Hepatocyte (in vitro differentiated cells): ENCODE measurements at regions not wholly inside any gene's neighbourhood (a gene's known extent, or its start where the extent isn't known, plus 50 kb on each side); places are given as distances from the start of the nearest gene placed in this dataset.

Experiments used
- DNase-seq: peaks from one replicate; pipeline ENCODE4 v3.0.0-alpha.2; 2016; ENCODE audit warnings: low spot score
- H2AFZ ChIP-seq: fragments of 200-600 bp; sonication (generic); 2 replicates; pipeline ENCODE4 v1.6.0; 2016; ENCODE audit warnings: antibody characterized with exemption, mild to moderate bottlenecking
- H3K27ac ChIP-seq: fragments of 200-600 bp; sonication (generic); 2 replicates; pipeline ENCODE4 v1.5.1; 2016; ENCODE audit warnings: mild to moderate bottlenecking
- H3K27me3 ChIP-seq: fragments of 200-600 bp; sonication (generic); 2 replicates; pipeline ENCODE4 v1.6.1; 2016
- H3K36me3 ChIP-seq: fragments of 200-600 bp; sonication (generic); replicated peaks from 2 replicates; pipeline ENCODE4 v1.5.1; 2016; ENCODE audit warnings: low read depth; ENCODE audit not compliant: insufficient read depth
- H3K4me1 ChIP-seq: fragments of 200-600 bp; sonication (generic); 2 replicates; pipeline ENCODE4 v1.5.1; 2016; ENCODE audit warnings: mild to moderate bottlenecking, moderate library complexity; ENCODE audit not compliant: insufficient read depth
- H3K4me2 ChIP-seq: fragments of 200-600 bp; sonication (generic); 2 replicates; pipeline ENCODE4 v1.6.0; 2016
- H3K4me3 ChIP-seq: fragments of 200-600 bp; sonication (generic); 2 replicates; pipeline ENCODE4 v1.5.1; 2016; ENCODE audit warnings: mild to moderate bottlenecking
- H3K79me2 ChIP-seq: fragments of 200-600 bp; sonication (generic); 2 replicates; pipeline ENCODE4 v1.6.0; 2017; ENCODE audit warnings: mild to moderate bottlenecking
- H3K9me2 ChIP-seq: fragments of 200-600 bp; sonication (generic); replicated peaks from 2 replicates; pipeline ENCODE4 v1.6.0; 2017; ENCODE audit warnings: mild to moderate bottlenecking; ENCODE audit not compliant: insufficient read depth
- H3K9me3 ChIP-seq: fragments of 200-600 bp; sonication (generic); 2 replicates; pipeline ENCODE4 v1.5.1; 2016; ENCODE audit warnings: low read depth, mild to moderate bottlenecking
- H4K20me1 ChIP-seq: fragments of 200-600 bp; sonication (generic); 2 replicates; pipeline ENCODE4 v1.6.0; 2016; ENCODE audit warnings: mild to moderate bottlenecking; ENCODE audit not compliant: insufficient read depth, poor library complexity, severe bottlenecking
- EZH2 ChIP-seq: fragments of 200-600 bp; sonication (generic); IDR thresholded peaks from 2 replicates; pipeline ENCODE4 v1.6.1; 2016; ENCODE audit warnings: antibody characterized with exemption, mild to moderate bottlenecking, borderline replicate concordance
- EZH2phosphoT487 ChIP-seq: fragments of 200-600 bp; sonication (generic); IDR thresholded peaks from one replicate; pipeline ENCODE4 v1.6.1; 2018; ENCODE audit warnings: antibody characterized with exemption, mild to moderate bottlenecking, low read depth, moderate library complexity; ENCODE audit not compliant: unreplicated experiment, severe bottlenecking
- WGBS: methylation state at CpG from one replicate; pipeline ENCODE4 v1.1.6; 2016; ENCODE audit warnings: low lambda C conversion rate; ENCODE audit errors: missing lambda C conversion rate; 5-methylcytosine and 5-hydroxymethylcytosine counted together
- TF ChIP-seq, protein P1 (sequence below): fragments of 200-600 bp; sonication (generic); IDR thresholded peaks from 2 replicates; pipeline ENCODE4 v1.5.1; 2016; ENCODE audit warnings: antibody characterized with exemption, mild to moderate bottlenecking; ENCODE audit not compliant: poor library complexity

DNA sequence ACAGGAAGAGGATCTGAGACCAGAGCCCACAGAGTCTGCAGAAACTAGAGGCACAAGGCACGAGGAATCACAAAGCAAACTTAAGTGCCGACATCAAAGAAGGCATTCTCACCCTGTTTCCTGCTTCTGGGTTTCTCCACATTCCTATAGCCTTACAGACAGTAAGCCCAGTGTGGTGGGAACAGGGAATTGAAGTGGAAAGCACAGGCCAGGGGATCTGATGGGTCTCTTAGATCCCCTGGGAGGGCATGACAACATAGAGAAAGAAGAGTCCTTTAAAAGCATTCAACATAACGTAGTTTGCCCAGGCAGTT is 75.6 kb upstream of the FRMD6 start:
- Histone ChIP-seq H3K4me3 (no peak overlapping the region), H3K9me2 (no peaks in the 10 kb centered on the region), H3K9me3 (no peaks in the 10 kb centered on the region), H3K27ac (peak overlapping the region; percentile 54), H4K20me1 (no peaks in the 10 kb centered on the region), H2AFZ (no peak overlapping the region), H3K4me2 (no peak overlapping the region), H3K79me2 (no peaks in the 10 kb centered on the region), H3K36me3 (no peaks in the 10 kb centered on the region), H3K4me1 (peaks cover 9% of the 10 kb centered on the region), H3K27me3 (no peaks in the 10 kb centered on the region)
- no peak for DNase-seq
- WGBS, result 63% methylated on average over 3 of the region's 3 CpGs
- TF ChIP-seq, protein P1, sequence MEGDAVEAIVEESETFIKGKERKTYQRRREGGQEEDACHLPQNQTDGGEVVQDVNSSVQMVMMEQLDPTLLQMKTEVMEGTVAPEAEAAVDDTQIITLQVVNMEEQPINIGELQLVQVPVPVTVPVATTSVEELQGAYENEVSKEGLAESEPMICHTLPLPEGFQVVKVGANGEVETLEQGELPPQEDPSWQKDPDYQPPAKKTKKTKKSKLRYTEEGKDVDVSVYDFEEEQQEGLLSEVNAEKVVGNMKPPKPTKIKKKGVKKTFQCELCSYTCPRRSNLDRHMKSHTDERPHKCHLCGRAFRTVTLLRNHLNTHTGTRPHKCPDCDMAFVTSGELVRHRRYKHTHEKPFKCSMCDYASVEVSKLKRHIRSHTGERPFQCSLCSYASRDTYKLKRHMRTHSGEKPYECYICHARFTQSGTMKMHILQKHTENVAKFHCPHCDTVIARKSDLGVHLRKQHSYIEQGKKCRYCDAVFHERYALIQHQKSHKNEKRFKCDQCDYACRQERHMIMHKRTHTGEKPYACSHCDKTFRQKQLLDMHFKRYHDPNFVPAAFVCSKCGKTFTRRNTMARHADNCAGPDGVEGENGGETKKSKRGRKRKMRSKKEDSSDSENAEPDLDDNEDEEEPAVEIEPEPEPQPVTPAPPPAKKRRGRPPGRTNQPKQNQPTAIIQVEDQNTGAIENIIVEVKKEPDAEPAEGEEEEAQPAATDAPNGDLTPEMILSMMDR, result no peak
- TF ChIP-seq EZH2phosphoT487 (no peak), EZH2 (no peak)

- Histone ChIP-seq H3K9me3 (no peaks in the 10 kb centered on the region), H3K4me1 (peaks cover 9% of the 10 kb centered on the region), H3K4me3 (no peak overlapping the region), H2AFZ (no peak overlapping the region), H3K4me2 (no peak overlapping the region), H4K20me1 (no peaks in the 10 kb centered on the region), H3K27me3 (no peaks in the 10 kb centered on the region), H3K36me3 (no peaks in the 10 kb centered on the region), H3K27ac (no peak overlapping the region), H3K9me2 (no peaks in the 10 kb centered on the region), H3K79me2 (no peaks in the 10 kb centered on the region)
- 64% methylated on average over 1 of the region's 1 CpG for WGBS
- DNase-seq, result no peak
- TF ChIP-seq EZH2 (no peak), EZH2phosphoT487 (no peak)
- TF ChIP-seq, protein P1, result no peak
Observed at GRCh38 chr14:51576879-51577278, 74.8 kb upstream of the FRMD6 start.

DNA sequence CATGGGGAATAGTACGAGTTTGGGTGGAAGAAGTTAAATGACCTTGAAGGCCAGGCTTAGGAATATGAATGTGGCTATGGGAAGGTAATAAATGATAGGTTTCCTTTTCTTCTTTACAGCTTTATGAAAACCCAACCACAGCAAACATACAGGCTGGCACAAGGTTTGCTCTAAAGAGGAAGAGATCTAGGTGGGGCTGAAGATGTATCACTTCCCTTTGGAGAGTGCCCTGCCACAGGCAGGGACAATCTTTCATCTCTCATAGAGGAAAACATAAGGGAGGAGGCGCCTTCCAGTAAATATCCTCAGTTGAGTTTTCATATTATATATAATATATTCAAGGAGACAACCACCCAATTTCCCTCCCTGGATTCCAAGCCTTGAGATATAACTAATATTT is 72.9 kb upstream of the FRMD6 start:
- H3K27me3 ChIP-seq, result no peaks in the 10 kb centered on the region
- H3K4me2 ChIP-seq, result no peak overlapping the region
- no peak for TF ChIP-seq EZH2
- no peak for TF ChIP-seq EZH2phosphoT487
- TF ChIP-seq, protein P1, result no peak
- 93% methylated on average over 2 of the region's 2 CpGs for WGBS
- no peak overlapping the region for H3K27ac ChIP-seq
- DNase-seq, result no peak
- H3K4me3 ChIP-seq, result no peak overlapping the region
- H4K20me1 ChIP-seq, result no peaks in the 10 kb centered on the region
- H3K79me2 ChIP-seq, result no peaks in the 10 kb centered on the region
- no peaks in the 10 kb centered on the region for H3K9me2 ChIP-seq
- H3K9me3 ChIP-seq, result no peaks in the 10 kb centered on the region
- peaks cover 13% of the 10 kb centered on the region for H3K4me1 ChIP-seq
- H3K36me3 ChIP-seq, result no peaks in the 10 kb centered on the region
- H2AFZ ChIP-seq, result no peak overlapping the region
